IPS DF 4.7 (cell line): ENCODE measurements at regions not wholly inside any gene's neighbourhood (a gene's known extent, or its start where the extent isn't known, plus 50 kb on each side); places are given as distances from the start of the nearest gene placed in this dataset.
"Not testable (repeated sequence)": the region's sequence is repeated elsewhere in the genome, so short reads cannot be mapped to it uniquely, and the experiment has no call there.

Source experiments
- DNase-seq: peaks from one replicate; pipeline ENCODE4 v3.0.0-alpha.2; 2013; ENCODE audit warnings: low spot score; ENCODE audit errors: extremely low read depth

- no peak for DNase-seq
These were observed 97.0 kb downstream of the TLR5 start for GRCh38 chr1:223046011-223046410.

GRCh38 chr1:223046463-223046862 is 96.6 kb downstream of the TLR5 start:
- DNase-seq, result not testable (repeated sequence)

- DNase-seq, result no peak
These were observed 95.0 kb downstream of the TLR5 start for GRCh38 chr1:223048026-223048425.

GRCh38 chr1:223052462-223052861 is 90.6 kb downstream of the TLR5 start:
- no peak for DNase-seq

GRCh38 chr1:223052931-223053330 is 90.1 kb downstream of the TLR5 start:
- DNase-seq, result no peak

GRCh38 chr1:223056802-223057201 is 86.2 kb downstream of the TLR5 start:
- DNase-seq, result no peak

GRCh38 chr1:223057569-223058093 is 85.4 kb downstream of the TLR5 start:
- no peak for DNase-seq
